HG02938 (cell line): ENCODE measurements at regions not wholly inside any gene's neighbourhood (a gene's known extent, or its start where the extent isn't known, plus 50 kb on each side); places are given as distances from the start of the nearest gene placed in this dataset.
A peak's percentile ranks its signal among the peaks of the same experiment; 100 is the strongest.
"Not testable (repeated sequence)": the region's sequence is repeated elsewhere in the genome, so short reads cannot be mapped to it uniquely, and the experiment has no call there.

Experiments
- ATAC-seq: cut with Tn5 transposase; IDR thresholded peaks from one replicate; pipeline ENCODE4 v1.9.1; 2021; ENCODE audit warnings: mild to moderate bottlenecking, moderate library complexity; ENCODE audit not compliant: unreplicated experiment

GRCh38 chr15:84094720-84095119, 140.9 kb upstream of the GOLGA6L4 start:
- ATAC-seq: not testable (repeated sequence)

GRCh38 chr15:84097053-84097452, 138.5 kb upstream of the GOLGA6L4 start:
- not testable (repeated sequence) for ATAC-seq

DNA sequence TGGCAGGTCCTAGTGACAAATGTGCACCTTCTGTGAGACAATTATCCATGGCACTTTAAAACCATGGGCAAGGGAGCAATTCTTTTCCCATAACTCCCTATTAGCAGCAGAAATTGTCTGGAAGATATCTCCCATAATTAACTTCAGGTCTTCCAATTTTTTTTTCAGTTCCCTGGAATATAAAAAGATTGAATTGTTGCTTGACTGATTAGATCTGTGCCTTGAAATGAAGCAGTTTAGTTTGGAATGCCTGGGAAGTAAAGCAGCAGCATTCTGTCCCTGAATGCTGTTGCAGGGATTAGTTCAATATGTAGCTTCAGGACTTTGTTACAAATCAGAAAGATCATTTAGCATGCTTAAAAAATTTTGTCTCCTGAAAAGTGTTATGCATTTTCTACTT, 137.0 kb upstream of the GOLGA6L4 start:
- ATAC-seq: no peak

GRCh38 chr15:84099181-84099580, 136.4 kb upstream of the GOLGA6L4 start:
- ATAC-seq: no peak

DNA sequence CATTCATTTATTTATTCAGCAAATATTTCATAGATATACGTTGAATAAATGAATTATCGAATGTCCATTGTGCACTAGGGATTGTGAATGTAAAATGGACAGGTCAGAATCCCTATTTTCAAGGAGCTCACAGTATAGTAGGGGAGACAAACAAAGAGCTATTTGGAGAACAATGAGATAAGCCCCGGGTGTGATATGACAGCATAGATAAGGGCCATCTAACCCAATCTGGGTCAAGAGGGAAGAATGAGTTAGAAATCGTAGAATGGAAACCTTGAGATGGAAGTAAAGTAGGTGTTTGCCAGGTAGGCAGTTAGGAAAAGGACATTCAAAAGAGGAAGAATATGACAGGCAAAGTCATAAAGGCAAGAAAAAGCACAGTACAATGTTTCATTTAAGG, 132.2 kb upstream of the GOLGA6L4 start:
- ATAC-seq: no peak

DNA sequence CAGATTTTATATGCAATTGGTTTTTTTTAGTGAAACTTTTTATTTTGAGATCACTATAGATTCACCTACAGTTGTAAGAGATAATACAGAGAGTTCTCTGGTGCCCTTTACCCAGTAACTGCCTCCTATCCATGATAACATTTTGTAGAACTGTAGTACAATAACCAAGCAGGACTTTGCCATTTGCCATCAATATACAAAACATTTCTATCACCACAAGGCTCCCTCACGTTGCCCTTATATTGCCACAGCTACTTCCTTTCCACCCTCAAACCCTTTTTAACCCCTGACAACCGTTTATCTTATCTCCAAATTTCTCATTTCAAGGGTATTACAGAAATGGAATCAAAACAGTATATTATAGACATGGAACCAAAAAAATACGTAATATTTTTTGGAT, 130.7 kb upstream of the GOLGA6L4 start:
- no peak for ATAC-seq

DNA sequence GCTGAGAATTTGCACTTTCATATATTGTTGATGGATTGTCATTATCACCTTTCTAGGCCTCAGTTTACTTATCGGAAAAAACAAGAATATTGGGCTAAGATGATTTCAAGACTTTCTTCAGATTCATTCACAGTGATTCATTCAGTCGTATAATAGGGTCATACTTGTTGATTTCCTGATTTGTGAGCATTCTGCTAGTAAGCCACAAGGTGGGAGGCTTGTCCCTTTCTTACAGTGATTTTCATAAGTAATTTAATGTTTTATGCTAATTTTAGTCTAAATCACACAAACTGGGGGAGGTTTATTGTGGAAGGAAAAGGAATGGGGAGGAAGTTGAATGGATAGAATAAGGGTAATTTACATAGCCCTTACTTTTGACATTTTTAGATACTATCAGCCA, 126.8 kb upstream of the GOLGA6L4 start:
- no peak for ATAC-seq

DNA sequence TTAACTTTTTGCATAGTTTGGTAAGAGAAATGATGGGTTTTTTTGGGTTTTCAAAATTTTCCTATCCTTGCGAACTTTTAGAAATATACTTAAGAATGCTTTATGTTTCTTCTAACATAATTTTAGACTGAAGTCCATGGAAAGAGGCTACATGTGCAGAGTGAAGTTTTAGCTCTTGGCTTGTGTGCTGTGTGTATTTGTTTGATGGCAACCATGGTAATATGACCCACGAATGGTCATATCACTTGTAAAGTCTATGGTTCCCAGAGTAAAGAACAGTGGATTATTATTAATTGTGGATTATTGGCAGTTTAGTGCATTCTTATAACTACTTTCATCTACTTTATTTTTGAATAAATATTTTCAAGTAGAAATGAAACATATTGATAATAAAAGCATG, 124.0 kb upstream of the GOLGA6L4 start:
- no peak for ATAC-seq

- no peak for ATAC-seq
Measured at GRCh38 chr15:84112025-84112424, 123.5 kb upstream of the GOLGA6L4 start.

DNA sequence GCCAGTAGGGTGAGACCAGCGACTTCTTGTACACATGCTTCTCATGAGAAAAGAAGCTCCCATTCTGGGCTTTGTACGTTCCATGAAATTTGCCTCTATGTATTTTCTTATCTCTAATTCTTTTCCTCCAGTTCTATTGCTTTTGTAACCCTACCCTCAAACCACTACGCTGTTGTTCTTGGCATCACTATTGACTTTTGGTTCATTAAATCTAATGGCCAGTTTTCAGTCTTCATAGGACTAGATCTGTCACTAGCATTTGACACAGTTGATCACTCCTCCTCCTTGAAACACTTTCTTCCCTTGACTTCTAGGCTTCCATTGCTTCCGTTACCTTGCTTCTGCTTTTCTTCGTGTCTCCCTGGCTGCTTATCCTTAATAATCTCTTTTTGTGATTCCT, 121.7 kb upstream of the GOLGA6L4 start:
- ATAC-seq: no peak

- not testable (repeated sequence) for ATAC-seq
Measured at GRCh38 chr15:84114680-84115079, 120.9 kb upstream of the GOLGA6L4 start.

- ATAC-seq: not testable (repeated sequence)
Measured at GRCh38 chr15:84119351-84119750, 116.2 kb upstream of the GOLGA6L4 start.

GRCh38 chr15:84120903-84121302, 114.7 kb upstream of the GOLGA6L4 start:
- not testable (repeated sequence) for ATAC-seq

GRCh38 chr15:84128706-84129105, 106.9 kb upstream of the GOLGA6L4 start:
- not testable (repeated sequence) for ATAC-seq

DNA sequence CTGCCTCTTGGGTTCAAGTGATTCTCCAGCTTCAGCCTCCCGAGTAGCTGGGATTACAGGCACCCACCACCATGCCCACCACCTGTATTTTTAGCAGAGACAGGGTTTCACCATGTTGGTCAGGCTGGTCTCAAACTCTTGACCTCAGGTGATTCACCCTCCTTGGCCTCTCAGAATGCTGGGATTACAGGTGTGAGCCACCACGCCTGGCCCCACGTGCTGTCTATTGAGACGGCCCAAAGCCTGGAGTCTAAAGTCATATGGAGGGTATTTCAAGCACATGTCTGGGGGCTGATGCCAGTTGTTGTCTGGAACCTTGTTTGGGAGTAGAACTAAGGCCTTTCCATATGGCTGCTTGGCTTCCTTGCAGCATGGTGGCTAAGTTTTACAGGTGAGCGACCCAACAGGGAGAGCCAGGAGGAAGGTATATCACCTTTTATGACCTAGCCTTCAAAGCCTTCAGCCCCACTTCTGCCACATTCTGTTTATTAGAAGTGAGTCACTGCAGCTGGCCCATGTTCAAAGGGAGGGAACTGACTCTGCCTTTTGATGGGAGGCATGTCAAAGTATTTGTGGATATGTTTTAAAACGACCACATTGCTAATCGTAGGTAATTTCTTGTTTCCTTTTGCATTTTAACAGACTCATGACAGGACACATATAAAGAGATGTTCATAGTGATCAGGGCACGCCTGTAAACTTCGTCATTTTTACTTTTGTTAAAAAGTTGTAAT, 105.3 kb upstream of the GOLGA6L4 start:
- ATAC-seq: not testable (repeated sequence)

- not testable (repeated sequence) for ATAC-seq
Measured at GRCh38 chr15:84135931-84136456, 99.6 kb upstream of the GOLGA6L4 start.

- peak; percentile 95 for ATAC-seq
Measured at GRCh38 chr15:84142888-84143337, 92.7 kb upstream of the GOLGA6L4 start.

DNA sequence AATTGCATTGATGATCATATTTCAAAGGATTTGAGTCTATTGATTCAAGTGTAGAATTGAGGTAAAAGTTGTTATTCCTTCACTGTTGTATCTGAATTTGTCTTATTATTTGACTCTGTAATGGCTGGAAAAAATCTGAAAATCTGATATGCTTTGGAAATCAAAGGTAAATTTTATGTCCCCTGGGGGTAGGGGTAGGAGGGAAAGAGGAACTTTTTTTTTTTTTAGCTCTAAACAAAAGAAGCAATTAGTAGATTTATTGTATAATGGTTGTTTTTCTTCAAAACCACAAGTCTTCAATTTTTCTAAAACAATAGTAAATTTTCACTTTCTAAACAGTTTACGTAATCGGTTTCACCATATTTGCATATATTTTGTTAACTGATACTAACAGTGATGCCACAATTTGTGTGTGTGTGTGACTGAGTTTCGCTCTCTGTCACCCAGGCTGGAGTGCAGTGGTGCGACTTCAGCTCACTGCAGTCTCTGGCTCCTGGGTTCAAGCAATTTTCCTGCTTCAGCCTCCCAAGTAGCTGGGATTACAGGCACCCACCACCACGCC, 91.7 kb upstream of the GOLGA6L4 start:
- ATAC-seq: peak; percentile 60

DNA sequence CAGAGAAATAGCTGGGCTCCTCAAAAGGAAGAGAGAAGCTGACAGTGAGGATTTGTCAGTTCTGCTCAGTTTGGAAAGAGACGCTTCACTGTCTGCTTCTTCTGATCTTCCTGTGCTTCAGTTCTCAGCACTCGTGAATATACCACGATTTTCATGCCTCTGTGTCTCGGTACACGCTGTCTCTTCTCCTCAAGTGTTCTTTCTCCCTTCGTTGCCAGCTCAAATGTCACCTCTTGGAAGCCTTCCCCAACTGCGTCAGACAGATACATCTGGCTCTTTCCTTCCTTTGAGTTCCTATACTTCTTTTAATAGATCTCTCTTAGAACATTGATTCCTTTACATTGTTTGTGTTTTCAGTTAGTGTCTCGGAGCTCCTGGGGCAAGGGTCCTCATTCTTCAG, 90.6 kb upstream of the GOLGA6L4 start:
- ATAC-seq: not testable (repeated sequence)

DNA sequence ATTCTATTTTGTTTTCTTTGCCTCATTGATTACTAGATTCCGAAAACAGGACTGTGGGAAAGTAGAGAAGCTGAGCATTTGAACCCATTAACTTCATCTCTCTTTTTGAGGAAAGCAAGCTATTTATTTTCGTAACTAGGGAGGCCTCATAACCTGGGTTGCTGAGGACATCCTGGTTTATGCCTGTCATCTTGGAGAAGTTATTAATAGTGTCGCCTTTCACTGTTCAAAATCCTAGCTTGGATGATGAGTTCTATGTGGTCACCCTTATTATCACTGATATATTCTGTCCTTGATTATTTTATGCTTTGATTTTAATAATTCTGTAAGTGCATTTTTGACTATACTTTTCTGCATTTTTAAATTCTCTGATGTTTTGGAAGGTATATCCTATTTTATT, 89.3 kb upstream of the GOLGA6L4 start:
- ATAC-seq: not testable (repeated sequence)

GRCh38 chr15:84147307-84147706, 88.3 kb upstream of the GOLGA6L4 start:
- not testable (repeated sequence) for ATAC-seq

DNA sequence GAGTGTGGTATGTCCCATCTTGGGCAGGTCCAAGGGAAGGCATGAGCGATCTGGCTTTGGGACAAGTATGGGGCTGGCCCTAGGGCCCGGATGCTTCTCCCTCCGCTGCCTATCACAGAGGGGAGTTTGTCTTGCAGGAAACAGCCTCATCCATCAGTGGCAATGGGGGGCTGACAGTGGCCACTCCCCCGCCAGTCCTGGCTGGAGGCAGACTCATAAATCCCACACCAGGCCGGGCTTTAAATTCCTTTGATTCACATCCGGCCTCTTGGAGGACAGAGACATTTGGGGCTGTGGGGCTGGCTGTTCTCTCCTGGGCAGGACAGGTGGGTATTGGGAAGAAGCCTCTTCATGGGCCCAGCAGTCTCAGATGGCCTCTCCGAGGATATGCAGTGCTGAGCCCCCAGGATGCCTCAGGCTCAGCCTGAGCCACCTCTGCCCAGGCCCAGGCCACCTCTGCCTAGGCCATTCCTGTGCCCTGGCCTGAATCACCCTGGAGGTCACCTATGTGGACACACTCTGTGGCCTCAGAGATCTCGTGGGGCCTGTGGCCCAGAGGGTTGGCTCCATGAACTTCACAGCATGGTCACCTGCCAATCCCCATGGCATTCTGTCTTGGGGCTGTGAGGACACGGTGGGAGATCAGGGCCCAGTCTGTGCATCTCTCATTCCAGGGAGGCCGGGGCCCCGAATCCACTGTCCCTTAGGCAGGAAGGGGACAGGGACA, 84.2 kb upstream of the GOLGA6L4 start:
- ATAC-seq: no peak
